Thyroid gland (tissue), 4 donors: ENCODE measurements at regions not wholly inside any gene's neighbourhood (a gene's known extent, or its start where the extent isn't known, plus 50 kb on each side); places are given as distances from the start of the nearest gene placed in this dataset.

Experiments used
- DNase-seq, 2 donors: peaks; one replicate each; pipeline ENCODE4 v3.0.0-alpha.2; 2019
- H3K27ac ChIP-seq, 3 donors: fragments of 200-600 bp; sonication (generic); 1 replicate in 2 of 3; 2 replicates in 1 of 3; pipeline ENCODE4 v1.5.1; 2016 to 2019; ENCODE audit warnings: mild to moderate bottlenecking in 1 of 3, moderate library complexity in 1 of 3
- H3K27me3 ChIP-seq: fragments of 200-600 bp; sonication (generic); one replicate; pipeline ENCODE4 v1.5.1; 2019
- H3K36me3 ChIP-seq, 2 donors: fragments of 200-600 bp; sonication (generic); one replicate each; pipeline ENCODE4 v1.5.1; 2016 to 2019
- H3K4me1 ChIP-seq, 2 donors: fragments of 200-600 bp; sonication (generic); one replicate each; pipeline ENCODE4 v1.5.1; 2017 to 2019
- H3K4me3 ChIP-seq, 3 donors: fragments of 200-600 bp; sonication (generic); replicated peaks in 1 of 3; 1 replicate in 2 of 3; 2 replicates in 1 of 3; pipeline ENCODE4 v1.5.1; 2016; ENCODE audit warnings: mild to moderate bottlenecking in 1 of 3
- H3K9me3 ChIP-seq: fragments of 200-600 bp; sonication (generic); one replicate; pipeline ENCODE4 v1.5.1; 2017
- CTCF ChIP-seq, 6 experiments: fragments of 200-600 bp in 3 of 6; fragments of 450-650 bp in 3 of 6; sonication (generic) in 3 of 6; IDR thresholded peaks; one replicate each; pipeline ENCODE4 v1.5.1; 2016 to 2019; ENCODE audit warnings: antibody characterized with exemption in 6 of 6, mild to moderate bottlenecking in 2 of 6, inconsistent platforms in 1 of 6, moderate library complexity in 1 of 6
- POLR2A ChIP-seq, 2 donors: fragments of 450-650 bp; IDR thresholded peaks; one replicate each; pipeline ENCODE4 v1.6.1; 2017; ENCODE audit warnings: antibody characterized with exemption in 2 of 2, mild to moderate bottlenecking in 2 of 2, moderate library complexity in 1 of 2
- WGBS, 2 donors: methylation state at CpG; one replicate each; pipeline ENCODE4 v1.1.5; 2017; 5-methylcytosine and 5-hydroxymethylcytosine counted together
- intact Hi-C: fragments of 100-400 bp; cut with DNase I; formaldehyde crosslinking; loops from one replicate; pipeline ENCODE4 v1.15.1; 2023

DNA sequence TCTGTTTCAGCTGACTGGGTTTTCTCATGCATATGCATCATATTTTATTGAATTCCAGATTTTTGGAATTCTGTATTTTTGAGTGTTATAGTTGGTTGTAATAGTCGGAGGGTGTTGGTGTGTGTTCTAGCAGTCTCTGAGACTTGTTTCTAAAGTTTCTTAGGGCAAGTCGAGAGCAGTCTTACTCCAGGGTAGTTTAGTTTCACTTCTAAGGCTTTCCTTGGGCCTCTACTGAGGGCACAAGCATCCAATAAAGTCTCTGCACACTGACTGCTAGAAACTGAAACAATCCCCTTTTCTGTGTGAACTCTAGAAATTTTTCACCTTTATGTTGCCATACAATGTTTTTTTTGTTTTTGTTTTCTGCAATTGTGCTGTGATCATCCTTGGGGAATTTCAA, 663.7 kb upstream of the LRATD1 start:
- no peak overlapping the region for H3K4me3 ChIP-seq
- no peaks in the 10 kb centered on the region for H3K27me3 ChIP-seq
- no peak overlapping the region for H3K27ac ChIP-seq
- 73 to 79% methylated on average over 2 of the region's 2 CpGs for WGBS, 2 donors
- no peaks in the 10 kb centered on the region for H3K4me1 ChIP-seq
- intact Hi-C loops = no loop called here
- no peaks in the 10 kb centered on the region for H3K9me3 ChIP-seq
- H3K36me3 ChIP-seq = no peaks in the 10 kb centered on the region
- no peak for DNase-seq
- TF ChIP-seq POLR2A (IDR thresholded peaks at IDR 0.05) (no peak), CTCF (IDR thresholded peaks at IDR 0.05) (no peak)

- Histone ChIP-seq H3K36me3 (no peaks in the 10 kb centered on the region), H3K27me3 (no peaks in the 10 kb centered on the region), H3K4me3 (no peak overlapping the region), H3K4me1 (no peaks in the 10 kb centered on the region), H3K27ac (no peak overlapping the region), H3K9me3 (no peaks in the 10 kb centered on the region)
- WGBS, 2 donors = 81 to 86% methylated on average over 8 of the region's 8 CpGs
- DNase-seq = no peak
- intact Hi-C loops = no loop called here
- TF ChIP-seq CTCF (IDR thresholded peaks at IDR 0.05) (no peak), POLR2A (IDR thresholded peaks at IDR 0.05) (no peak)
Measured at GRCh38 chr2:13986119-13986720, 646.3 kb upstream of the LRATD1 start.

DNA sequence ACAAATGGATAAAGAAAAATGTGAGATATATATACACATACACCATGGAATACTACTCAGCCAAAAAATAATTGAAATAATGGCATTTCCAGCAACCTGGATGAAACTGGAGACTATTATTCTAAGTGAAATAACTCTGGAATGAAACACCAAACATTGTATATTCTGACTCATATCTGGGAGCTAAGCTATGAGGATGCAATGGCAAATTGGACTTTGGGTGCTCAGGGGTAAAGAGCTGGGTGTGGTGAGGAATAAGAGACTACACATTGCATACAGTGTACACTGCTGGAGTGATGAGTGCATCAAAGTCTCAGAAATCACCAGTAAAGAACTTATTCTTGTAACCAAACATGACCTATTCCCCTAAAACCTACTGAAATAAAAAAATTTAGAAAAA, 636.0 kb upstream of the LRATD1 start:
- no peak overlapping the region for H3K4me3 ChIP-seq
- intact Hi-C loops = no loop called here
- no peaks in the 10 kb centered on the region for H3K9me3 ChIP-seq
- no peaks in the 10 kb centered on the region for H3K36me3 ChIP-seq
- TF ChIP-seq CTCF (IDR thresholded peaks at IDR 0.05) = no peak
- no peak for TF ChIP-seq POLR2A (IDR thresholded peaks at IDR 0.05)
- H3K27ac ChIP-seq = no peak overlapping the region
- no peaks in the 10 kb centered on the region for H3K27me3 ChIP-seq
- no peaks in the 10 kb centered on the region for H3K4me1 ChIP-seq
- DNase-seq = no peak

DNA sequence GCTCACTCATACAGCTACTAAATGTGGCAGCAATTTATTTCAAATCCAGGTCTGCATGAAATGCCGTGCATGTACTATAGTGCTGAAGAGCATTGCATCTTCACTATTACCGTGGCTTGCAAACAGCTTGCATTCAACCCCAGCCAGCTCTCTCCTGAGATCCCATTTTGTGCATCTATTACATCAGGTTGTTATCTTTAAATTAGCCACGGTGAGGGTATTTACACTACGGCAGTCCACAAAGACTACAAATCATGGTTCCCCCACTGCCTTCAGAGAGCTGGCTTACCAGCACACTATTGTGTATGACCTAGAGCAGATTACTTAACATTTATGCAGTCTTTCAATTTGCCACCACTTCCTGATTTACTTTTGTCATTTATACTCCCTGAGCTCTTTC, 621.3 kb upstream of the LRATD1 start:
- Histone ChIP-seq H3K36me3 (no peaks in the 10 kb centered on the region), H3K9me3 (no peaks in the 10 kb centered on the region), H3K4me3 (no peak overlapping the region), H3K27me3 (no peaks in the 10 kb centered on the region), H3K4me1 (no peaks in the 10 kb centered on the region), H3K27ac (no peak overlapping the region)
- no peak for TF ChIP-seq POLR2A (IDR thresholded peaks at IDR 0.05)
- no peak for TF ChIP-seq CTCF (IDR thresholded peaks at IDR 0.05)
- 79 to 80% methylated on average over 4 of the region's 4 CpGs for WGBS, 2 donors
- intact Hi-C loops = no loop called here
- DNase-seq = no peak

GRCh38 chr2:14015113-14015630, 617.3 kb upstream of the LRATD1 start:
- Histone ChIP-seq H3K27me3 (no peaks in the 10 kb centered on the region), H3K9me3 (no peaks in the 10 kb centered on the region), H3K4me1 (no peaks in the 10 kb centered on the region), H3K27ac (no peak overlapping the region), H3K36me3 (no peaks in the 10 kb centered on the region), H3K4me3 (no peak overlapping the region)
- intact Hi-C loops = no loop called here
- DNase-seq = no peak
- WGBS, 2 donors = 63 to 75% methylated on average over 4 of the region's 4 CpGs
- TF ChIP-seq POLR2A (IDR thresholded peaks at IDR 0.05) (no peak), CTCF (IDR thresholded peaks at IDR 0.05) (no peak)
